ENCODE measurements at regions not wholly inside any gene's neighbourhood (a gene's known extent, or its start where the extent isn't known, plus 50 kb on each side); places are given as distances from the start of the nearest gene placed in this dataset.

DNA sequence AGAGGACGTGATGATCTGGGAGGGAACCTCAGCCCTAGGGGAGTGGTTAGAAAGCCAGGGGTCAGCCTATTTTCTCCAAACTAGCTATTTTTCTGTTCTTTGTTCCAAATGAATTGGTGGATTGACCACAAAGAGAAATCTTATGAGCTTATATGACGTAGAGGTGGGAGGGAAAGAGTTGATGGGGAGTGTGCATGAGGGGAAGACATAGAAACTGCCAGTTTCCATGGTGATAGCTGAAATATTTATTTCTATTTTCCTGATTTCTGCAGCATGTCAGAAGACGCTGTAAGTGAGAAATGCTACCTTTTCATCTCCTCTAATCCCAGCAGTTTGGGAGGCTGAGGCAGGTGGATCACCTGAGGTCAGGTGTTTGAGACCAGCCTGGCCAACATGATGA is 51.4 kb upstream of the CISTR start:
- TF ChIP-seq, protein P1, sequence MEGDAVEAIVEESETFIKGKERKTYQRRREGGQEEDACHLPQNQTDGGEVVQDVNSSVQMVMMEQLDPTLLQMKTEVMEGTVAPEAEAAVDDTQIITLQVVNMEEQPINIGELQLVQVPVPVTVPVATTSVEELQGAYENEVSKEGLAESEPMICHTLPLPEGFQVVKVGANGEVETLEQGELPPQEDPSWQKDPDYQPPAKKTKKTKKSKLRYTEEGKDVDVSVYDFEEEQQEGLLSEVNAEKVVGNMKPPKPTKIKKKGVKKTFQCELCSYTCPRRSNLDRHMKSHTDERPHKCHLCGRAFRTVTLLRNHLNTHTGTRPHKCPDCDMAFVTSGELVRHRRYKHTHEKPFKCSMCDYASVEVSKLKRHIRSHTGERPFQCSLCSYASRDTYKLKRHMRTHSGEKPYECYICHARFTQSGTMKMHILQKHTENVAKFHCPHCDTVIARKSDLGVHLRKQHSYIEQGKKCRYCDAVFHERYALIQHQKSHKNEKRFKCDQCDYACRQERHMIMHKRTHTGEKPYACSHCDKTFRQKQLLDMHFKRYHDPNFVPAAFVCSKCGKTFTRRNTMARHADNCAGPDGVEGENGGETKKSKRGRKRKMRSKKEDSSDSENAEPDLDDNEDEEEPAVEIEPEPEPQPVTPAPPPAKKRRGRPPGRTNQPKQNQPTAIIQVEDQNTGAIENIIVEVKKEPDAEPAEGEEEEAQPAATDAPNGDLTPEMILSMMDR (IDR thresholded peaks at IDR 0.05), result no peak

DNA sequence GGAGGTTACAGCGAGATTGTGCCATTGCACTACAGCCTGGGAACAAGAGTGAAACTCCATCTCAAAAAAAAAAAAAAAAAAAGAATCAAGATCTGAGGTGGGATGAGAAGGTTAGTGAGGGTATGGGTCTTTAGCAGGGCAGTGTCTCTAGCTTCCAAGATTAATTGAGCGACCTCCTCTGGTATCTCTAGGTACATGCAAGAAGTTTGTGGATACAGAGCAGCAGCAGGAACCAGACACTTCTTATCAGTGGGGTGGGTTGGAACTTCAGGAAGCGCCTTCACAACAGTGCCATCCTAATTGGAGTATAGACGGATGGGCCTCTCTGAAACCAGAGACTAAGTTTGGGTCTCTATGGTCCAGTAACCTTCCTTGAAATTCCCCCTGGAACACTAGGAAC is 51.9 kb upstream of the CISTR start:
- no peak for DNase-seq (ENCODE audit: low spot score)
- H3K4me3 ChIP-seq, result no peak overlapping the region
- TF ChIP-seq, protein P1 (IDR thresholded peaks at IDR 0.05), result no peak
- no peak overlapping the region for H3K27ac ChIP-seq

More for the DNA sequence above, 51.4 kb upstream of the CISTR start:
- no peak for DNase-seq (ENCODE audit: low spot score)
- Histone ChIP-seq H3K27ac (no peak overlapping the region), H3K4me3 (no peak overlapping the region)

DNA sequence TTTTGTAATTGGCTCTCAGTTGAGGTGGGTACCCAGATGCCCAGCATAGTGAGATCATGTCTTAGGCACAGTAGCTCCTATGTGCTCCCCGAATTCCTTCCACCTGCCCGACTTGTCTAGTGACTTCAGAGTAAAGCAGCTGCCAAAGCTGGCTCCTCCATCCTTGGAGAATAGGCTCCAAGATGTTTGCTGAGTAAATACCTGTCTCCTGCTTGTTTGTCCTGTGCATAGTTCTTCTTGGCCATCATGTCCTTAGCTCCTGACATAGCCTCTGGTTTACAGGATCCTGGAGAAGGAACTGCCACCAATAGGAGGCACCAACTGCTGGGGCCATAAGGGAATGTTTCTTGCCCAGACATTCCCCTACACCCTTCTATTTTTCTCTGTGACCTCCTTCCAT is 52.6 kb upstream of the CISTR start:
- no peak overlapping the region for H3K4me3 ChIP-seq
- DNase-seq (ENCODE audit: low spot score), result no peak
- H3K27ac ChIP-seq, result no peak overlapping the region
- TF ChIP-seq, protein P1 (IDR thresholded peaks at IDR 0.05), result no peak

DNA sequence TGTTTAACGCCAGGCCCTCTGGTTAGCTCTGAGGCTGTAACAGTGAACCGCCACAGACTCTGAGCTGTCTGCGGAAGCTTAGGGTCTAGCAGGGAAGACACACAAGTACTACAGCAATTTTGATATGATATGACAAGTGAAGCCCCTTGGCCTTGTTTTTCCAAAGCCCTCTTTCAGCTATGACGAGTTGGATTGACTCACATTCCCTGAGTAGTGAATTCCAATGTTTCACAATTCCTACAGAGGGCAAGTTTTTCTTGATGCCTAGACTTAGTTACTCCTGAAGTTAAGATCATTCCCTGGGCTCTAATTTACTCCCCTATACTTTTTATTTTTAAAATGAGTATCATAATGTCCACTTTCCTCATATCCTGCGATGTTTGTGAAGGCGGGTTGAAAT is 53.3 kb upstream of the CISTR start:
- TF ChIP-seq, protein P1 (IDR thresholded peaks at IDR 0.05), result no peak
- H3K27ac ChIP-seq, result no peak overlapping the region
- H3K4me3 ChIP-seq, result no peak overlapping the region
- no peak for DNase-seq (ENCODE audit: low spot score)

DNA sequence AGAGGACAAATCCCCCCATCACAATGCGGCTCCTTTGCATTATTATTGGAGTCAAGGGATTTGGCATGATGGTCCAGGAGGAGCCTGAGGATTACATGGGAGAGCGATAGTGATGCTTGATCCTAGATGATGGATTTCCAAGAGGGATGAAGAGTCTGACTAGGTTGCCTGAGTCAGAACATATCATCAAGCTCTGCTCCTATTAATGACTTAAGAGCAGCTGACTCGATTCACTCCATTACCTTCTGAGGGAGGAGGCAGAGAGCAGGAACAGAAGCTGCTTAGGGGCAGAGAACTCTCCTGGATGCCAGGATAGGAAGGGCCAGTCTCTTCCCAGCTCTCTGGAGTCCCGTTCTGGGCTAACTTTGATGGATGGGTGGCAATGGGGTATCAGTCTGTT is 54.0 kb upstream of the CISTR start:
- TF ChIP-seq, protein P1 (IDR thresholded peaks at IDR 0.05), result no peak
- DNase-seq (ENCODE audit: low spot score), result no peak
- Histone ChIP-seq H3K27ac (no peak overlapping the region), H3K4me3 (no peak overlapping the region)

DNA sequence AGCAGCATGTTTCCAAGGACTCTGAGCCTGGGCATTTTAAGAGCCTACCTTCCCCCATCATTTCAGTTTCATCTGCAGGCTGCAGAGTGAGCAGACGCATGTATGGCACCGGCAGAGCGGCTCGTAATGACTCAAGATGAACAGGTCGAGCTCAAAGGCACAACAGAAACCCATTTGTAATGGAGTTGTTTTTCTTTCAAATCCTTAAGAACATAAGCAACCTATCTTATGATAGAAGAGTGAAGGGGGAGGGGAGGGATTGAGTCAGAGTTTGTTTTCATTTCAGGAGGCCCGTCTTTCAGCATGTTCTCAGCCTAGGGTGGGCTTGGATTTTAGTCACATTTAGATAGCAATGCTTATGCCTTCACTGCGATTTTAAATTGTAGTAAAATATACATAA is 54.9 kb upstream of the CISTR start:
- H3K27ac ChIP-seq, result no peak overlapping the region
- no peak for DNase-seq (ENCODE audit: low spot score)
- TF ChIP-seq, protein P1 (IDR thresholded peaks at IDR 0.05), result no peak
- no peak overlapping the region for H3K4me3 ChIP-seq

DNA sequence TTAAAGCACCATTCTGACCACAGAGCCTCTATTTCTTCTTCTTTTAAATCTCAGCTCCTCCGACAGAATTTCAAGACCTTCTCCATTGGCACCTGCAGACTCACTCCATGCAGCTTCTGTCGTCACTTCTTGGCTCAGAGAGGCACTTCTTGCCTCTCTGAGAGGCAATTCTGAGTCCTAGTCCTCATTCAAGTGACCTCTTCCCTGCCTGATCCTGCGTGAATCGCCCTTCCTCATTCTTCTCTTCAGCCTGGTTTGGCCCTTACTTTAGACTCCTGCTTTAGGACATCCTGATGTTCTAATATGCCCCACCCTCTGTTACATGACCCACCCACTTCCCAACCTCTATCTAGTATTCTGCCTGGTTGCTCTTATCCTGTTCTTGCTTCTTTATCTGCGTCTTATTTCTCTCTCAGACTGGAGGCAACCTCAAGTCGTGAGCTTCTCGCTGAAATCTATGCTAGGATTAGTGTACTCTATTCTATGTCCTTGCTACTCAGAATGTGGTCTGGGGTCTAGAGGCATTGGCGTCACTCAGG is 55.6 kb upstream of the CISTR start:
- TF ChIP-seq, protein P1 (IDR thresholded peaks at IDR 0.05), result no peak
- no peak overlapping the region for H3K27ac ChIP-seq
- DNase-seq (ENCODE audit: low spot score), result no peak
- no peak overlapping the region for H3K4me3 ChIP-seq
